SK-N-SH treated with all-trans-retinoic acid at 6 μM for 48 hours (cell line): ENCODE measurements at regions not wholly inside any gene's neighbourhood (a gene's known extent, or its start where the extent isn't known, plus 50 kb on each side); places are given as distances from the start of the nearest gene placed in this dataset.
"Not testable (repeated sequence)": the region's sequence is repeated elsewhere in the genome, so short reads cannot be mapped to it uniquely, and the experiment has no call there.

Source experiments
- BACH2 ChIP-seq: fragments of 250-450 bp; sonication (Bioruptor Pico); IDR thresholded peaks from 2 replicates; pipeline ENCODE4 v1.9.0; 2021; ENCODE audit warnings: mild to moderate bottlenecking, borderline replicate concordance
- CSRNP3 ChIP-seq: fragments of 250-450 bp; sonication (Bioruptor Pico); IDR thresholded peaks from 2 replicates; pipeline ENCODE4 v1.5.1; 2021; ENCODE audit warnings: mild to moderate bottlenecking, moderate library complexity
- GLIS3 ChIP-seq: fragments of 250-450 bp; sonication (Bioruptor Pico); IDR thresholded peaks from 2 replicates; pipeline ENCODE4 v1.5.0; 2020; ENCODE audit warnings: mild to moderate bottlenecking, moderate library complexity
- ISL1 ChIP-seq: fragments of 250-450 bp; sonication (Bioruptor Pico); IDR thresholded peaks from 2 replicates; pipeline ENCODE4 v2.1.2; 2022; ENCODE audit warnings: mild to moderate bottlenecking, moderate library complexity
- RARB ChIP-seq: fragments of 250-450 bp; sonication (Bioruptor Pico); IDR thresholded peaks from 2 replicates; pipeline ENCODE4 v1.8.0; 2021; ENCODE audit warnings: mild to moderate bottlenecking, moderate library complexity
- SNAI2 ChIP-seq: fragments of 250-450 bp; sonication (Bioruptor Pico); IDR thresholded peaks from 2 replicates; pipeline ENCODE4 v1.5.0; 2020; ENCODE audit warnings: mild to moderate bottlenecking, moderate library complexity
- ZFP3 ChIP-seq: fragments of 250-450 bp; sonication (Bioruptor Pico); IDR thresholded peaks from 2 replicates; pipeline ENCODE4 v1.5.0; 2020; ENCODE audit warnings: mild to moderate bottlenecking, moderate library complexity
- ZFP30 ChIP-seq: fragments of 450-650 bp; formaldehyde crosslinking; IDR thresholded peaks from 2 replicates; pipeline ENCODE4 v1.5.0; 2022; ENCODE audit warnings: mild to moderate bottlenecking, moderate library complexity
- ZNF70 ChIP-seq: fragments of 450-650 bp; formaldehyde crosslinking; IDR thresholded peaks from 2 replicates; pipeline ENCODE4 v1.5.0; 2020; ENCODE audit warnings: mild to moderate bottlenecking, moderate library complexity
- ZNF8 ChIP-seq: fragments of 450-650 bp; formaldehyde crosslinking; IDR thresholded peaks from 2 replicates; pipeline ENCODE4 v1.5.0; 2020; ENCODE audit warnings: mild to moderate bottlenecking, moderate library complexity
- TF ChIP-seq, protein P1 (sequence below): fragments of 250-450 bp; sonication (Bioruptor Pico); IDR thresholded peaks from 2 replicates; pipeline ENCODE4 v1.5.0; 2020; ENCODE audit warnings: mild to moderate bottlenecking, moderate library complexity
- TF ChIP-seq, protein P2 (sequence below): fragments of 250-450 bp; sonication (Bioruptor Pico); IDR thresholded peaks from 2 replicates; pipeline ENCODE4 v1.8.0; 2020; ENCODE audit warnings: mild to moderate bottlenecking, moderate library complexity, borderline replicate concordance
- TF ChIP-seq, protein P3 (sequence below): fragments of 250-450 bp; sonication (Bioruptor Pico); IDR thresholded peaks from 2 replicates; pipeline ENCODE4 v1.8.0; 2021; ENCODE audit warnings: low read depth, mild to moderate bottlenecking, moderate library complexity, borderline replicate concordance
- TF ChIP-seq, protein P4 (sequence below): fragments of 250-450 bp; sonication (Bioruptor Pico); IDR thresholded peaks from 2 replicates; pipeline ENCODE4 v1.5.1; 2020; ENCODE audit warnings: low read depth, mild to moderate bottlenecking, moderate library complexity

- TF ChIP-seq ZFP30 (CRISPR knock-in tag); ZNF8 (CRISPR knock-in tag); ISL1 (CRISPR knock-in tag); ZNF70; SNAI2 (CRISPR knock-in tag); BACH2 (CRISPR knock-in tag); CSRNP3; ZFP3 (CRISPR knock-in tag); RARB (CRISPR knock-in tag); GLIS3 (CRISPR knock-in tag): not testable (repeated sequence)
- TF ChIP-seq, protein P1, sequence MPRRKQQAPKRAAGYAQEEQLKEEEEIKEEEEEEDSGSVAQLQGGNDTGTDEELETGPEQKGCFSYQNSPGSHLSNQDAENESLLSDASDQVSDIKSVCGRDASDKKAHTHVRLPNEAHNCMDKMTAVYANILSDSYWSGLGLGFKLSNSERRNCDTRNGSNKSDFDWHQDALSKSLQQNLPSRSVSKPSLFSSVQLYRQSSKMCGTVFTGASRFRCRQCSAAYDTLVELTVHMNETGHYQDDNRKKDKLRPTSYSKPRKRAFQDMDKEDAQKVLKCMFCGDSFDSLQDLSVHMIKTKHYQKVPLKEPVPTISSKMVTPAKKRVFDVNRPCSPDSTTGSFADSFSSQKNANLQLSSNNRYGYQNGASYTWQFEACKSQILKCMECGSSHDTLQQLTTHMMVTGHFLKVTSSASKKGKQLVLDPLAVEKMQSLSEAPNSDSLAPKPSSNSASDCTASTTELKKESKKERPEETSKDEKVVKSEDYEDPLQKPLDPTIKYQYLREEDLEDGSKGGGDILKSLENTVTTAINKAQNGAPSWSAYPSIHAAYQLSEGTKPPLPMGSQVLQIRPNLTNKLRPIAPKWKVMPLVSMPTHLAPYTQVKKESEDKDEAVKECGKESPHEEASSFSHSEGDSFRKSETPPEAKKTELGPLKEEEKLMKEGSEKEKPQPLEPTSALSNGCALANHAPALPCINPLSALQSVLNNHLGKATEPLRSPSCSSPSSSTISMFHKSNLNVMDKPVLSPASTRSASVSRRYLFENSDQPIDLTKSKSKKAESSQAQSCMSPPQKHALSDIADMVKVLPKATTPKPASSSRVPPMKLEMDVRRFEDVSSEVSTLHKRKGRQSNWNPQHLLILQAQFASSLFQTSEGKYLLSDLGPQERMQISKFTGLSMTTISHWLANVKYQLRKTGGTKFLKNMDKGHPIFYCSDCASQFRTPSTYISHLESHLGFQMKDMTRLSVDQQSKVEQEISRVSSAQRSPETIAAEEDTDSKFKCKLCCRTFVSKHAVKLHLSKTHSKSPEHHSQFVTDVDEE (CRISPR knock-in tag): not testable (repeated sequence)
- TF ChIP-seq, protein P2, sequence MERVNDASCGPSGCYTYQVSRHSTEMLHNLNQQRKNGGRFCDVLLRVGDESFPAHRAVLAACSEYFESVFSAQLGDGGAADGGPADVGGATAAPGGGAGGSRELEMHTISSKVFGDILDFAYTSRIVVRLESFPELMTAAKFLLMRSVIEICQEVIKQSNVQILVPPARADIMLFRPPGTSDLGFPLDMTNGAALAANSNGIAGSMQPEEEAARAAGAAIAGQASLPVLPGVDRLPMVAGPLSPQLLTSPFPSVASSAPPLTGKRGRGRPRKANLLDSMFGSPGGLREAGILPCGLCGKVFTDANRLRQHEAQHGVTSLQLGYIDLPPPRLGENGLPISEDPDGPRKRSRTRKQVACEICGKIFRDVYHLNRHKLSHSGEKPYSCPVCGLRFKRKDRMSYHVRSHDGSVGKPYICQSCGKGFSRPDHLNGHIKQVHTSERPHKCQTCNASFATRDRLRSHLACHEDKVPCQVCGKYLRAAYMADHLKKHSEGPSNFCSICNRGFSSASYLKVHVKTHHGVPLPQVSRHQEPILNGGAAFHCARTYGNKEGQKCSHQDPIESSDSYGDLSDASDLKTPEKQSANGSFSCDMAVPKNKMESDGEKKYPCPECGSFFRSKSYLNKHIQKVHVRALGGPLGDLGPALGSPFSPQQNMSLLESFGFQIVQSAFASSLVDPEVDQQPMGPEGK (CRISPR knock-in tag): not testable (repeated sequence)
- TF ChIP-seq, protein P3, sequence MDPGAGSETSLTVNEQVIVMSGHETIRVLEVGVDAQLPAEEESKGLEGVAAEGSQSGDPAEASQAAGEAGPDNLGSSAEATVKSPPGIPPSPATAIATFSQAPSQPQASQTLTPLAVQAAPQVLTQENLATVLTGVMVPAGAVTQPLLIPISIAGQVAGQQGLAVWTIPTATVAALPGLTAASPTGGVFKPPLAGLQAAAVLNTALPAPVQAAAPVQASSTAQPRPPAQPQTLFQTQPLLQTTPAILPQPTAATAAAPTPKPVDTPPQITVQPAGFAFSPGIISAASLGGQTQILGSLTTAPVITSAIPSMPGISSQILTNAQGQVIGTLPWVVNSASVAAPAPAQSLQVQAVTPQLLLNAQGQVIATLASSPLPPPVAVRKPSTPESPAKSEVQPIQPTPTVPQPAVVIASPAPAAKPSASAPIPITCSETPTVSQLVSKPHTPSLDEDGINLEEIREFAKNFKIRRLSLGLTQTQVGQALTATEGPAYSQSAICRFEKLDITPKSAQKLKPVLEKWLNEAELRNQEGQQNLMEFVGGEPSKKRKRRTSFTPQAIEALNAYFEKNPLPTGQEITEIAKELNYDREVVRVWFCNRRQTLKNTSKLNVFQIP (CRISPR knock-in tag): not testable (repeated sequence)
- TF ChIP-seq, protein P4, sequence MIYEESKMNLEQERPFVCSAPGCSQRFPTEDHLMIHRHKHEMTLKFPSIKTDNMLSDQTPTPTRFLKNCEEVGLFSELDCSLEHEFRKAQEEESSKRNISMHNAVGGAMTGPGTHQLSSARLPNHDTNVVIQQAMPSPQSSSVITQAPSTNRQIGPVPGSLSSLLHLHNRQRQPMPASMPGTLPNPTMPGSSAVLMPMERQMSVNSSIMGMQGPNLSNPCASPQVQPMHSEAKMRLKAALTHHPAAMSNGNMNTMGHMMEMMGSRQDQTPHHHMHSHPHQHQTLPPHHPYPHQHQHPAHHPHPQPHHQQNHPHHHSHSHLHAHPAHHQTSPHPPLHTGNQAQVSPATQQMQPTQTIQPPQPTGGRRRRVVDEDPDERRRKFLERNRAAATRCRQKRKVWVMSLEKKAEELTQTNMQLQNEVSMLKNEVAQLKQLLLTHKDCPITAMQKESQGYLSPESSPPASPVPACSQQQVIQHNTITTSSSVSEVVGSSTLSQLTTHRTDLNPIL (CRISPR knock-in tag): not testable (repeated sequence)
Observed at GRCh38 chr5:82971034-82971806, 106.0 kb downstream of the TMEM167A start.
